ENCODE measurements at regions not wholly inside any gene's neighbourhood (a gene's known extent, or its start where the extent isn't known, plus 50 kb on each side); places are given as distances from the start of the nearest gene placed in this dataset.

DNA sequence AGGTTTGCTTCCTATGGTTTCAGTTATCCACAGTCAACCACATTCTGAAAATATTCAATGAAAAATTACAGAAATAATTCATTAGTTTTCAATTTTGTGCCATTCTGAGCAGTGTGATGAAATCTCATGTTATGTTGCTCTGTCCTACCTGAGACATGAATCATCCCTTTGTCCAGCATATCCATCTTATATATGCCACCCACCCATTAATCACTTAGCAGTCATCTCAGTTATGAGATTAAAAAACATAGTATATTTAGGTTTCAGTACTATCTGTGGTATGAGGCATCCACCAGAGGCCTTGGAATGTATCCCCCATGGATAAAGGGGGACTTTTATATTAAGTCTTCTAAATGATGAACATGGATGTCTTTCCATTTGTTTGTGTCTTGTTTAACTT is 64.7 kb upstream of the PROK2 start:
- DNase-seq: no peak

DNA sequence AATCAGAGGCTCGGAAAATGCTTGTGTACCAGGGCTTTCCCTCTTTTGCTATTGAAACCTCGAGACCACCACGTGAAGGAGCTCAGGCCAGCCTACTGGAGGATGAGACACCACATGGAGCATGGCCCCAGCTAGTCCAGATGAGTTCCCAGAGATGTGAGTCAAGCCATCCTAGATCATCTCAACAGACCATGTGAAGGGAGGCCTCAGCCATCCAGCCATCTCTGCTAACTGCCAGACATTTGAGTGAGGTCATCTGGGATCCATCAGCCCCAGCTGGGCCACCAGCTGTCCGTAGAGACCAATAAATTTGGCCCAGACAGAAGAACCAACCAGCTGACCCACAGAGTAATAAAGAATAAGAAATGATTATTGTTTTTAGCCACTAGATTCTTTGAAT is 62.8 kb upstream of the PROK2 start:
- no peak for DNase-seq

- no peak for DNase-seq
Observed at GRCh38 chr3:71846185-71846584, 61.2 kb upstream of the PROK2 start.

DNA sequence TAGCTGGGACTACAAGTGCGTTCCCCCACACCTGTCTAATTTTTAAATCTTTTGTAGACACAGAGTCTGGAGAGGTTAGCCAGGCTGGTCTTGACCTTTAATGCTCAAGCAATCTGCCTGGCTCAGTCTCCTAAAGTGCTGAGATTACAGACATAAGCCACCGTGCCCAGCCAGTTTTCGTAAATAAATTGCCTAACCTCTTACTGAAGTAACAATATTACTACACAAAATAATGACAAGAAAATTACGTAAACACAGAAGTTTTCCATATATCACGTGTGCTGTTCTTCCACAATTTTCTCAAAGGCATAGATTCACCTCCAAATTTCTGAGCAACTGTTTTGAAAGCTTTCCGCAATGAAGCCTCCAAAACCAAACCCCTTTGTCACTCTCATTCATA is 58.1 kb upstream of the PROK2 start:
- no peak for DNase-seq

- no peak for DNase-seq
Observed at GRCh38 chr3:71838406-71838805, 53.5 kb upstream of the PROK2 start.

Data from NCI-H526 treated with DMSO at 0.1 percent for 48 hours (cell line).